ENCODE measurements at regions not wholly inside any gene's neighbourhood (a gene's known extent, or its start where the extent isn't known, plus 50 kb on each side); places are given as distances from the start of the nearest gene placed in this dataset.
A peak's percentile ranks its signal among the peaks of the same experiment; 100 is the strongest.
"Not testable (repeated sequence)": the region's sequence is repeated elsewhere in the genome, so short reads cannot be mapped to it uniquely, and the experiment has no call there.

- ATAC-seq: no peak
- peak; percentile 21 for DNase-seq (ENCODE audit: low spot score)
- intact Hi-C loops (cut with DNase I): no loop called here
These were observed 119.0 kb upstream of the DLG1 start for GRCh38 chr3:197417441-197417840.

GRCh38 chr3:197411899-197412298 lies 113.5 kb upstream of the DLG1 start:
- ATAC-seq; DNase-seq (ENCODE audit: low spot score); intact Hi-C loops (cut with DNase I): not testable (repeated sequence)

GRCh38 chr3:197410170-197410569 lies 111.8 kb upstream of the DLG1 start:
- DNase-seq (ENCODE audit: low spot score); ATAC-seq; intact Hi-C loops (cut with DNase I): not testable (repeated sequence)

GRCh38 chr3:197408177-197408957 lies 110.0 kb upstream of the DLG1 start:
- DNase-seq (ENCODE audit: low spot score) (no peak), ATAC-seq (no peak)
- intact Hi-C loops (cut with DNase I): no loop called here

GRCh38 chr3:197407526-197407925 lies 109.1 kb upstream of the DLG1 start:
- ATAC-seq (no peak), DNase-seq (ENCODE audit: low spot score) (no peak)
- intact Hi-C loops (cut with DNase I): no loop called here

GRCh38 chr3:197407053-197407452 lies 108.6 kb upstream of the DLG1 start:
- ATAC-seq: no peak
- no peak for DNase-seq (ENCODE audit: low spot score)
- intact Hi-C loops (cut with DNase I): no loop called here

- intact Hi-C loops (cut with DNase I): no loop called here
- DNase-seq (ENCODE audit: low spot score): no peak
- peak; percentile 28 for ATAC-seq
These were observed 107.9 kb upstream of the DLG1 start for GRCh38 chr3:197406266-197406665.

- intact Hi-C loops (cut with DNase I): no loop called here
- no peak for ATAC-seq
- no peak for DNase-seq (ENCODE audit: low spot score)
These were observed 106.3 kb upstream of the DLG1 start for GRCh38 chr3:197404754-197405153.

- DNase-seq (ENCODE audit: low spot score) (no peak), ATAC-seq (no peak)
- intact Hi-C loops (cut with DNase I): no loop called here
These were observed 105.6 kb upstream of the DLG1 start for GRCh38 chr3:197404030-197404429.

- ATAC-seq; intact Hi-C loops (cut with DNase I); DNase-seq (ENCODE audit: low spot score): not testable (repeated sequence)
These were observed 104.0 kb upstream of the DLG1 start for GRCh38 chr3:197402401-197402800.

- DNase-seq (ENCODE audit: low spot score) (no peak), ATAC-seq (no peak)
- intact Hi-C loops (cut with DNase I): no loop called here
These were observed 101.1 kb upstream of the DLG1 start for GRCh38 chr3:197399486-197399885.

GRCh38 chr3:197398286-197398878 lies 100.0 kb upstream of the DLG1 start:
- intact Hi-C loops (cut with DNase I): no loop called here
- no peak for ATAC-seq
- no peak for DNase-seq (ENCODE audit: low spot score)

GRCh38 chr3:197397838-197398237 lies 99.4 kb upstream of the DLG1 start:
- intact Hi-C loops (cut with DNase I): no loop called here
- DNase-seq (ENCODE audit: low spot score): no peak
- ATAC-seq: no peak

- ATAC-seq: peak; percentile 92
- DNase-seq (ENCODE audit: low spot score): no peak
- intact Hi-C loops (cut with DNase I): no loop called here
These were observed 96.3 kb upstream of the DLG1 start for GRCh38 chr3:197394464-197395321.

- intact Hi-C loops (cut with DNase I); ATAC-seq; DNase-seq (ENCODE audit: low spot score): not testable (repeated sequence)
These were observed 95.7 kb upstream of the DLG1 start for GRCh38 chr3:197394126-197394463.

GRCh38 chr3:197393711-197394110 lies 95.3 kb upstream of the DLG1 start:
- ATAC-seq (no peak), DNase-seq (ENCODE audit: low spot score) (no peak)
- intact Hi-C loops (cut with DNase I): no loop called here

- ATAC-seq (no peak), DNase-seq (ENCODE audit: low spot score) (no peak)
- intact Hi-C loops (cut with DNase I): no loop called here
These were observed 94.5 kb upstream of the DLG1 start for GRCh38 chr3:197392961-197393360.

- ATAC-seq (no peak), DNase-seq (ENCODE audit: low spot score) (no peak)
- intact Hi-C loops (cut with DNase I): no loop called here
These were observed 83.0 kb upstream of the DLG1 start for GRCh38 chr3:197381371-197381770.

GRCh38 chr3:197380786-197381185 lies 82.4 kb upstream of the DLG1 start:
- no peak for ATAC-seq
- no peak for DNase-seq (ENCODE audit: low spot score)
- intact Hi-C loops (cut with DNase I): no loop called here

All from sciatic nerve (tissue), 2 donors.